HG03354 (cell line): ENCODE measurements at regions not wholly inside any gene's neighbourhood (a gene's known extent, or its start where the extent isn't known, plus 50 kb on each side); places are given as distances from the start of the nearest gene placed in this dataset.

Source experiments
- ATAC-seq: cut with Tn5 transposase; IDR thresholded peaks from one replicate; pipeline ENCODE4 v1.9.1; 2021; ENCODE audit warnings: mild to moderate bottlenecking; ENCODE audit not compliant: unreplicated experiment, poor library complexity, severe bottlenecking

- no peak for ATAC-seq
Measured at GRCh38 chr9:26604076-26604662, 288.4 kb downstream of the CAAP1 start.

DNA sequence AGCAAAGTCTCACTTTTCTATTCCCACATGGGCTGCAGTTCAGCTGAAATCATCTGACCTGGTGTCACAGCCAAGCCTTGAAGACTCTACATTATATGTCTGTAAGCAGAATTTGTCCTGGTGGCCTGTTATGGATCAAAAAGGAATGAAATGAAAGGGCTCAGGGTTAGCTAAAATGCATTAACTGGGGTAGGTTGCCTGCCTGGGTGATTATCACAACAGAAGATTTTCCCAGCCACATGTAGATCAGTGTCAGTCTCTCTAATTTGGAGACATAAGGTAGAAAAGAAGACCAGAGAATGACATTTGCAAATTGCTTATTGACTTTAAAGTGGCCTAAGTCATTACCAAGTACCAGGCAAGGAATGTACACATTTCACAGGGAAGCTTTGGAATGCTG, 289.0 kb downstream of the CAAP1 start:
- no peak for ATAC-seq

GRCh38 chr9:26597542-26598149, 295.0 kb downstream of the CAAP1 start:
- ATAC-seq = no peak

DNA sequence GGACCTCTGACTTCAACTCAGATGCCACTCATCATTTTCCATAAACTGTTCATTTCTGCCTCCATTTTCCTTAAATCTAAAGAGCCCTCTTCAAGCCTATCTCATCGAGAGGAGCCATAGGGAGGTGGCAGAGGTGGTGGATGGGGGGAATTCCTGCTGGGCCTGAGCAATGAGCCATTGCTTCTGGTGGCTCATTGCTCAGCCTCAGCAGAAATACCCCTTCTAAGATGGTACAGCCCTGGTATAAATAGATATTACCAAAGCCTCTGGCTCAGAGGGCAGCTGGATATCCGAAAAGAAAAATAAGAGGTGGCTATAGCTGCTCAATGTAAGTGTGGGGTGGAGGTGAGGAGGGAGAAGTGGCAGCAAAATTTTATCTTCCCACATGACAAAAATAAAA, 313.5 kb downstream of the CAAP1 start:
- ATAC-seq = no peak

- no peak for ATAC-seq
Measured at GRCh38 chr9:26574898-26575440, 317.6 kb downstream of the CAAP1 start.

DNA sequence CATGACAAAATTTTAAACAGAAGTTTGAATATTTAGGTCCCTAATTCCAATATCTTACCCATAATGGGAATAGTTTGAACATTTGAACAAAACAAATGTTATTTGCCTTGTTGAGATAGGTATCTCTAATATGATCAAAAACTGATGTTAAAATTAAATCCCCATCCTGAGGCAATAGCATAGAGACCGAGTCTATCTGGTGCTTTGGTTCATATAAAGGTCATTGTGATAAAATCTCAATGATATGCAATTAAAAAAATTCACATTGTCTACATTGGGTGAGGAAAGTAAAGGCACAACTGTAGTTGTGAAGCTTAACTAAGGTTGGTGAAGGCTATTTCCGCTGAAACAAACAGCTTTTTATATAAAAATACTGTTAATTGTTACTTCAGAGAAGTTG, 318.3 kb downstream of the CAAP1 start:
- no peak for ATAC-seq

GRCh38 chr9:26567976-26568375, 324.6 kb downstream of the CAAP1 start:
- ATAC-seq = no peak

- no peak for ATAC-seq
Measured at GRCh38 chr9:26566141-26566540, 326.5 kb downstream of the CAAP1 start.

DNA sequence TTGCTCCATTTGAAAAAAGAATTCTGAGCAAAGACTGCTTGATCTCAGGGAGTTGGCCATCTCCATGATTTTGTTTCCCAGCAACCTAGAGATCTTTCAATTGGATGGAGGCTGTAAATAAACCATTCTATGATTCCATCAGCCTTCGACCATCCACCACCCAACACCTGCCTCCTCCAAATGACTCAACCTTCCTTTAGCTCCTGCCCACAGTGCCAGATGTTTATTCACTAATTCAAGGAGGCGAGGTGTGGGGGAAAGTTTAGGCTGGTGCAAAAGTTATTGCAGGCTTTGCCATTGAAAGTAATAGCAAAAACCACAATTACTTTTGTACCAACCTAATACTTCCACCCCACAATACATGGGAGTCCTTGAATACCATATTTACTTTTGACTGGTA, 327.5 kb downstream of the CAAP1 start:
- ATAC-seq = no peak

DNA sequence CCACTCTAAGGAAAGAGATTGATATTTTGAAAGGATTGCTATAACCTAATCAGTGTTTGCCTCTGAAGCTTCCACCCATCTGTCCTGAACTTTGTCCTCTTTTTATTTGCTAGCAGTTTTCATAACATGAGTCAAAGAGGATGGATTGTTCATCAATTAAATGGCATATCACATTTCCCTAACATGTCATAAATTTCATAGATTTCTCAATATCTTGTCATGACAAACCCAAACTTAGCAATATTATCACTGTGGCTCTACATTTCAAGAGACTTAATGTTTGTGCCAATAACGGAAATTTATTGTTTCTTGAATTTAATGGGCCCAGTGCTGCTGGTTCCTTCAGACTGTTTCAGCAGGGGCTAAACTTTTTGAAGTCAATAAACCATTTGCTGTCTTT, 330.3 kb downstream of the CAAP1 start:
- no peak for ATAC-seq

DNA sequence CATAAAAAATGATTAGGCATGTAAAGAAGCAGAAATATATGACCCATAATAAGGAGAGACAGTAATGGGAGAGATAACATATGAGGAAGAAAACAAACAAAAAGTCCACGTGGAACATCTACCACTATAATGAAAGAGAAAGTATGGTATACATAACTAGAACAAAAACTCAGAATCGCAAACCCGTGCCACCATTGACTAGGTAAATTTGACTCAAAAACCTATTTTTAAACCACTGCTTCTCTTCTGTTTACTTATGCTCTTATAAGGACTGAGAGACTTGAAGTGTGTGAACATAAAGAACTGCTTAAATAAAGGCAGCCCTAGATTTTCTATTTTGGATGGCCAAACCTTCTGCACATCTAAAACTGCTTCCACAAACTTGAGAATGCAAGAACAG, 330.7 kb downstream of the CAAP1 start:
- ATAC-seq = no peak

DNA sequence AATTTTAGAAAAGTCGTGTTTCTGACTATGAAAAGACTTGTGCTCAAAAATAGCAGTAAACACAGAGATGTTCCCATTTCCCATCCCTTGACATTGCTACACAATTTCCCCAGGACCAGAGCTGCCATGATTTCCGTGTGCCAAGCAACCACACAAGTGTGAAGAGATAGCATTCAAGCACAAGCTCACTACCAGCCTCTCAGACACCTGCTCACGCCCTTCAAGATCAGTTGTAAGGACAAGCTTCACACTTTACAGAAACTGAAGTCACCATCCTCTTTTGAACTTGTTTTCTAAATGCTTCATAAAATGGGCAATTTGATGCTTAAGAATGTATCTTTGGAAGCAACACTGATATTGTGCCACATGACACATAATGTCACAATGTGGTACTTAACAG, 333.1 kb downstream of the CAAP1 start:
- no peak for ATAC-seq

DNA sequence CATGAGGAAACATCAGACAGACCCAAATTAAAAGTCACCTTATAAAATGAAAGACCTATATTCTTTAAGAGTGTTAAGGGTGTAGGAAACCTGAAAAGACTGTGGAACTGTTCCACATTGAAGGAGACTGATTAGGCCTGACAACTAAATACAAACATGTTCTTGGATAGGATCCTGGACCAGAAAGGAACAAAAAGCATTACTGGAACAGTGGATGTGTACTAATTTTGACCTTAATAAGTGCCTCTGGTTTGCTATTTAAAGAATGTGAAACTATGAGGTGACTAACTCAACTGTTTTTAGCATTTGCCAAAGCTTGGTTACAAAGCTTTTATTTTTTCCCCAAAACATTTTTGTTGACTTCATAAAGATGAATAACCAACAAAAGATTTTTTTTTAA, 340.6 kb downstream of the CAAP1 start:
- no peak for ATAC-seq

- ATAC-seq = no peak
Measured at GRCh38 chr9:26551451-26551850, 341.2 kb downstream of the CAAP1 start.

DNA sequence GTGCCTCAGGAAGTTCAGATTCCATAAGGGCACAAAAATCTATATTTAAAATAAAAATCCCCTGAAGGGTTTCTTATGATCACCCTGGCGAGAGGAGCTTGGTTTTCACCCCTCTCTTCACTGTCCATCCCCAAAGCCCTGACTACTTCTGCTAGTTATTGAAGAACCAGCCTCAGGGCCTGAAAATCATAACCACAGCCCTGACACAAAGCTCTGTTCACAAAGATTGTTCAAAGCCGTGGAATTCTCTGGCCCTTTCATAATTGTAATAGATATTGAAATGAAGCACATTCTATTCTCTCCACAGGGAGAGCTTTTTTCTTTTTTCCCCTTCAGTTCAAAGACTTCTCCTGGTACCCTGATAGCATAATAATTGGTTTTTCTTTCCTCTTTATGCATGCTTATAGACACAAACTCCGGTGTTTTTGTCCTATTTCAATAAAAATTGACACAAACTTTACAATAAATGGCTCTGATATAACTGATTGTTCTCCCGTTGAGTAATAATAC, 343.8 kb downstream of the CAAP1 start:
- no peak for ATAC-seq

DNA sequence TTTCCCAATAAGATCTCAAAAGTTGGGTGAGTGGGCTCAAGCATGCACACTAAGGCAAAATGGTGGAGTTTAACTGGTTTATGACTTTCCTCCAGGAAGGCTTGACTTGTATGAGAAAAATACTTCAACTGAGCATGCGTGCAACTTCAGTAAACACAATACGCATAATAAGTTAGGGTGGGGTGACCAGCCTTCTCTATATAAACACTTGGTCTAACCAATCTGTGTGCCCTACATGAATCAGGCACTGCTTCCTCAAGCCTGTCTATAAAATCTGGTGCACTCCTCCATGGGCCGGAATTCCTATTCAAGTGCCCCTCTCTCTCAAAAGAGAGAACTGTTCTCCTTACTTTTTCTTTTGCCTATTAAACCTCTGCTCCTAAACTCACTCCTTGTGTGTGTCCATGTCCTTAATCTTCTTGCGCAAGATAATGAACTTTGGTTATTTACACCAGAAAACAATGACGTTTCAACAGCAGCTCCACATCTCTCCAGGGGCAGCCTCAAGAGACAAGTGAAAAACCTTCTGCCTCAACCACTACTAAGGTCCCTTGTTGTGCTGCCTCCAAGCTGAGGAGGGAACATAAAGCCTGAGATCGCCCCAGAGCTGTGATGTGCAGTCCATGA, 352.6 kb downstream of the CAAP1 start:
- no peak for ATAC-seq

GRCh38 chr9:26537211-26537610, 355.4 kb downstream of the CAAP1 start:
- ATAC-seq = no peak

DNA sequence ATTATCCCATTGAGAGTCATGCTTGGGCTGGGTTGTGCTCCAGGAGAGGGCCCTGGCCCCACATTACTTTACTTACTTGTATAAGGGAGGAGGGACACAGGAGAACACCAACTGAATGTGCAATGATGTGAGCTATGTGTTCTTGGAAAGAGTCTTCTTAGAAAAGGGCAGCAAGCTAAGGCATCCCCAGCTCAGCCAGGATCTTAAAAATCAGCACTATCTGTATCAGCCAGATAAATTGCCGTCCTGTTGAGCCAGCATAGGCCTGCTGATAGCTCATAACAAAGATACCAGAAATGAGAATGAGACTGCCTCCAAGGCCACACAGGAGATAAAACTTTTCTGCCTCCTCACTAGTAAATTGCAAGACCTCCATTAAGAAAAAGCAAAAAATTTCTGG, 357.5 kb downstream of the CAAP1 start:
- ATAC-seq = no peak

GRCh38 chr9:26530841-26531240, 361.8 kb downstream of the CAAP1 start:
- ATAC-seq = no peak

DNA sequence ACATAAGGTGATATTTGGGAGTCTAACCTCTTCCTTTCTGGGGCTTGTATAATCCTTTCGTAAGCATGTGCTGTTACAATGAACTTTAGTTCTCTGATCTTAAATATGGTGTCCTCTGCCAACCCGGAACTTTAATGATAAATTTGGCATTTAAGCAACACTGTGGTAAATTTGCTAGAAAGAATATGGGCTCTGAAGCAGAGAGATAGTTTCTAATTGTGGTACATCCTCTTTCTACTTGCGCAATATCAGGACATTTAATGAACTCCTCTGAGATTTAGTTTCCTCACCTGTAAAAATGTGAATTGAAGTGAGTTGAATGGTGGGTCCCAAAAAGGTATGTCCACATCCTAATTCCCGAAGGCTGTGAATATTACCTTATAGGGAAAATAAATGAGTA, 364.7 kb downstream of the CAAP1 start:
- ATAC-seq = no peak

DNA sequence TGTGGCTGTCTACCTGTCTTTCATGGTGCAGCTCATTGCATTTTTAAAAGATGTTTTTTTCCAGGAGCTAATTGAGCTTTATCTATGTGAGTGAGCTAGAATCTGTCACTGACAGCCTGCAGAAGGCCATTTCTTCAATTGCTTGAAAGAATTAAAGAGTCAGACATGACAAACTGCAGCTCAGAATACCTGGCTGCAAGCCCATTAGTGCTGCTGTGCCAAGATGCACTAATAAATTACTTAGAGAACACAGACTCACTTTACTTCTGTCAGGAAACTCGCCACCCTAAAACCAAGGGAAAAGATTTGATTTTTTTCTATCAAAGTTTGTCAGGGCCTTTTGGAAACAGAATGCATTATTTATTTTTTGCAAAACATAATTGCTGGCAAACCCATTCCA, 368.3 kb downstream of the CAAP1 start:
- no peak for ATAC-seq
